ENCODE measurements at regions not wholly inside any gene's neighbourhood (a gene's known extent, or its start where the extent isn't known, plus 50 kb on each side); places are given as distances from the start of the nearest gene placed in this dataset.

GRCh38 chr6:97594844-97595243 lies 311.8 kb upstream of the MMS22L start:
- TF ChIP-seq CTCF (IDR thresholded peaks at IDR 0.05) (no peak), POLR2A (IDR thresholded peaks at IDR 0.05) (no peak)
